WTC11 (cell line): ENCODE measurements at regions not wholly inside any gene's neighbourhood (a gene's known extent, or its start where the extent isn't known, plus 50 kb on each side); places are given as distances from the start of the nearest gene placed in this dataset.

ENCODE experiments used
- ATAC-seq: fragments of 200-7000 bp; cut with Tn5 transposase; 2 replicates; pipeline ENCODE4 v1.10.0; 2021; ENCODE audit warnings: mild to moderate bottlenecking, moderate library complexity
- CTCF ChIA-PET: fragments of 300-600 bp; sonication (Branson Sonifier 250); formaldehyde crosslinking; loops from one replicate; lab custom pipeline; 2021; ENCODE audit warnings: antibody characterized with exemption; lab: Charles Lee
- POLR2A ChIA-PET: fragments of 350-600 bp; sonication (Branson Sonifier 250); formaldehyde crosslinking; loops from one replicate; lab custom pipeline; 2021; ENCODE audit warnings: antibody characterized with exemption; lab: Charles Lee
- DNase-seq: peaks from one replicate; pipeline ENCODE4 v3.0.0; 2021; ENCODE audit warnings: low spot score
- H3K27ac Mint-ChIP-seq: 2 replicates; pipeline ENCODE4 v1.8.0; 2021; ENCODE audit warnings: mixed read lengths
- H3K27me3 Mint-ChIP-seq: 2 replicates; pipeline ENCODE4 v1.8.0; 2021; ENCODE audit warnings: low read depth, mild to moderate bottlenecking, moderate library complexity, mixed read lengths
- H3K36me3 Mint-ChIP-seq: 2 replicates; pipeline ENCODE4 v1.8.0; 2021; ENCODE audit warnings: mixed read lengths
- H3K4me1 Mint-ChIP-seq: 2 replicates; pipeline ENCODE4 v1.8.0; 2022; ENCODE audit warnings: mixed read lengths
- H3K4me3 Mint-ChIP-seq: 2 replicates; pipeline ENCODE4 v1.8.0; 2021; ENCODE audit warnings: mild to moderate bottlenecking, moderate library complexity, mixed read lengths
- H3K9me3 Mint-ChIP-seq: 2 replicates; pipeline ENCODE4 v1.8.0; 2021; ENCODE audit warnings: mixed read lengths
- ELF4 ChIP-seq: sonication (generic); formaldehyde crosslinking; IDR thresholded peaks from 2 replicates; pipeline ENCODE4 v1.8.1; 2022; ENCODE audit warnings: low read depth, mild to moderate bottlenecking, moderate library complexity, missing genetic modification reagents
- FOXK1 ChIP-seq: sonication (generic); formaldehyde crosslinking; IDR thresholded peaks from 2 replicates; pipeline ENCODE4 v1.8.0; 2022; ENCODE audit warnings: mild to moderate bottlenecking, moderate library complexity, missing genetic modification reagents
- FOXP1 ChIP-seq: sonication (generic); formaldehyde crosslinking; IDR thresholded peaks from 2 replicates; pipeline ENCODE4 v1.8.0; 2022; ENCODE audit warnings: missing genetic modification reagents, mild to moderate bottlenecking, moderate library complexity, borderline replicate concordance
- GABPB1 ChIP-seq: sonication (generic); formaldehyde crosslinking; IDR thresholded peaks from 2 replicates; pipeline ENCODE4 v1.8.1; 2023; ENCODE audit warnings: mild to moderate bottlenecking, missing genetic modification reagents
- IRF2 ChIP-seq: sonication (generic); formaldehyde crosslinking; IDR thresholded peaks from 2 replicates; pipeline ENCODE4 v1.8.0; 2022; ENCODE audit warnings: low read depth, missing genetic modification reagents, borderline replicate concordance
- NFATC4 ChIP-seq: fragments of 250-450 bp; sonication (Bioruptor Pico); IDR thresholded peaks from 2 replicates; pipeline ENCODE4 v1.9.0; 2021; ENCODE audit warnings: mild to moderate bottlenecking
- TEAD1 ChIP-seq: sonication (generic); formaldehyde crosslinking; IDR thresholded peaks from 2 replicates; pipeline ENCODE4 v1.8.0; 2022; ENCODE audit warnings: mild to moderate bottlenecking, missing genetic modification reagents
- ZNF317 ChIP-seq: sonication (generic); formaldehyde crosslinking; IDR thresholded peaks from 2 replicates; pipeline ENCODE4 v1.8.1; 2023; ENCODE audit warnings: low read depth, mild to moderate bottlenecking, moderate library complexity, missing genetic modification reagents, borderline replicate concordance
- TF ChIP-seq, protein P1 (sequence below): sonication (generic); formaldehyde crosslinking; IDR thresholded peaks from 2 replicates; pipeline ENCODE4 v1.8.1; 2022; ENCODE audit warnings: low read depth, mild to moderate bottlenecking, moderate library complexity, missing genetic modification reagents, borderline replicate concordance
- TF ChIP-seq, protein P2 (sequence below): sonication (generic); formaldehyde crosslinking; IDR thresholded peaks from 2 replicates; pipeline ENCODE4 v1.8.1; 2023; ENCODE audit warnings: mild to moderate bottlenecking, missing genetic modification reagents, moderate library complexity
- TF ChIP-seq, protein P3 (sequence below): fragments of 250-450 bp; sonication (Bioruptor Pico); IDR thresholded peaks from 2 replicates; pipeline ENCODE4 v2.1.2; 2022; ENCODE audit warnings: mild to moderate bottlenecking, moderate library complexity
- TF ChIP-seq, protein P4 (sequence below): sonication (generic); formaldehyde crosslinking; IDR thresholded peaks from 2 replicates; pipeline ENCODE4 v1.8.0; 2022; ENCODE audit warnings: mild to moderate bottlenecking, missing genetic modification reagents
- TF ChIP-seq, protein P5 (sequence below): fragments of 250-450 bp; sonication (Bioruptor Pico); IDR thresholded peaks from 2 replicates; pipeline ENCODE4 v1.9.0; 2021; ENCODE audit warnings: mild to moderate bottlenecking
- TF ChIP-seq, protein P6 (sequence below): sonication (generic); formaldehyde crosslinking; IDR thresholded peaks from 2 replicates; pipeline ENCODE4 v1.8.1; 2023; ENCODE audit warnings: mild to moderate bottlenecking, missing genetic modification reagents, moderate library complexity
- TF ChIP-seq, protein P7 (sequence below): sonication (generic); formaldehyde crosslinking; IDR thresholded peaks from 2 replicates; pipeline ENCODE4 v1.8.1; 2023; ENCODE audit warnings: mild to moderate bottlenecking, moderate library complexity, missing genetic modification reagents
- TF ChIP-seq, protein P8 (sequence below): sonication (generic); formaldehyde crosslinking; IDR thresholded peaks from 2 replicates; pipeline ENCODE4 v1.8.0; 2022; ENCODE audit warnings: mild to moderate bottlenecking, missing genetic modification reagents
- TF ChIP-seq, protein P9 (sequence below): fragments of 250-450 bp; sonication (Bioruptor Pico); conservative IDR thresholded peaks from 2 replicates; pipeline ENCODE4 v1.9.0; 2021; ENCODE audit warnings: mild to moderate bottlenecking

DNA sequence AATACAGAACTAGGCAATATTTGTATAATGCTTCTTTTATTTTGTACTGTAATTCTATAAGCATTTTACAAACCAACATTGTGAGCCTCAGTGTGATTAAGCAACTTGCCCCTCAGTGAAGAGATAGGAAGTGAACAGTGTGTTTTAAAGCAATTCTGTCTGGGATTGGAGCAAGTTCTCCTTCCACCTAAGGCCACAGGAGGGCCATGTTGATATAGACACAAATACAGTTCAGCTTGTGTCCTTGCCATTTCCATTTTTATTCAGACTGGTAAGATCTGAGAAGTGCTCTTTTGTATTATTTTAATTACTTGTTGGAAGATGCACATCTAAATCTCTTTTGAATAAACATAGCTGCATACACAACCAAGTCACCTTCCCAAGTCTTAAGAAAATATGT lies 416.3 kb upstream of the COBL start:
- Mint-ChIP-seq H3K27ac (no peak overlapping the region), H3K9me3 (peaks cover 31% of the 10 kb centered on the region), H3K4me3 (no peak overlapping the region), H3K27me3 (peaks cover 90% of the 10 kb centered on the region), H3K4me1 (peaks cover 28% of the 10 kb centered on the region), H3K36me3 (peaks cover 23% of the 10 kb centered on the region)
- ATAC-seq: no peak
- no peak for DNase-seq
- ChIA-PET CTCF (no interaction called here), POLR2A (no interaction called here)
- TF ChIP-seq TEAD1: no peak
- TF ChIP-seq, protein P1, sequence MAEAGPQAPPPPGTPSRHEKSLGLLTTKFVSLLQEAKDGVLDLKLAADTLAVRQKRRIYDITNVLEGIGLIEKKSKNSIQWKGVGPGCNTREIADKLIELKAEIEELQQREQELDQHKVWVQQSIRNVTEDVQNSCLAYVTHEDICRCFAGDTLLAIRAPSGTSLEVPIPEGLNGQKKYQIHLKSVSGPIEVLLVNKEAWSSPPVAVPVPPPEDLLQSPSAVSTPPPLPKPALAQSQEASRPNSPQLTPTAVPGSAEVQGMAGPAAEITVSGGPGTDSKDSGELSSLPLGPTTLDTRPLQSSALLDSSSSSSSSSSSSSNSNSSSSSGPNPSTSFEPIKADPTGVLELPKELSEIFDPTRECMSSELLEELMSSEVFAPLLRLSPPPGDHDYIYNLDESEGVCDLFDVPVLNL: no peak
- no peak for TF ChIP-seq ELF4
- TF ChIP-seq, protein P2, sequence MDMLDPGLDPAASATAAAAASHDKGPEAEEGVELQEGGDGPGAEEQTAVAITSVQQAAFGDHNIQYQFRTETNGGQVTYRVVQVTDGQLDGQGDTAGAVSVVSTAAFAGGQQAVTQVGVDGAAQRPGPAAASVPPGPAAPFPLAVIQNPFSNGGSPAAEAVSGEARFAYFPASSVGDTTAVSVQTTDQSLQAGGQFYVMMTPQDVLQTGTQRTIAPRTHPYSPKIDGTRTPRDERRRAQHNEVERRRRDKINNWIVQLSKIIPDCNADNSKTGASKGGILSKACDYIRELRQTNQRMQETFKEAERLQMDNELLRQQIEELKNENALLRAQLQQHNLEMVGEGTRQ: no peak
- TF ChIP-seq, protein P3, sequence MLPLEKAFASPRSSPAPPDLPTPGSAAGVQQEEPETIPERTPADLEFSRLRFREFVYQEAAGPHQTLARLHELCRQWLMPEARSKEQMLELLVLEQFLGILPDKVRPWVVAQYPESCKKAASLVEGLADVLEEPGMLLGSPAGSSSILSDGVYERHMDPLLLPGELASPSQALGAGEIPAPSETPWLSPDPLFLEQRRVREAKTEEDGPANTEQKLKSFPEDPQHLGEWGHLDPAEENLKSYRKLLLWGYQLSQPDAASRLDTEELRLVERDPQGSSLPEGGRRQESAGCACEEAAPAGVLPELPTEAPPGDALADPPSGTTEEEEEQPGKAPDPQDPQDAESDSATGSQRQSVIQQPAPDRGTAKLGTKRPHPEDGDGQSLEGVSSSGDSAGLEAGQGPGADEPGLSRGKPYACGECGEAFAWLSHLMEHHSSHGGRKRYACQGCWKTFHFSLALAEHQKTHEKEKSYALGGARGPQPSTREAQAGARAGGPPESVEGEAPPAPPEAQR (CRISPR knock-in tag): no peak
- TF ChIP-seq, protein P4, sequence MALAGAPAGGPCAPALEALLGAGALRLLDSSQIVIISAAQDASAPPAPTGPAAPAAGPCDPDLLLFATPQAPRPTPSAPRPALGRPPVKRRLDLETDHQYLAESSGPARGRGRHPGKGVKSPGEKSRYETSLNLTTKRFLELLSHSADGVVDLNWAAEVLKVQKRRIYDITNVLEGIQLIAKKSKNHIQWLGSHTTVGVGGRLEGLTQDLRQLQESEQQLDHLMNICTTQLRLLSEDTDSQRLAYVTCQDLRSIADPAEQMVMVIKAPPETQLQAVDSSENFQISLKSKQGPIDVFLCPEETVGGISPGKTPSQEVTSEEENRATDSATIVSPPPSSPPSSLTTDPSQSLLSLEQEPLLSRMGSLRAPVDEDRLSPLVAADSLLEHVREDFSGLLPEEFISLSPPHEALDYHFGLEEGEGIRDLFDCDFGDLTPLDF (CRISPR knock-in tag): no peak

DNA sequence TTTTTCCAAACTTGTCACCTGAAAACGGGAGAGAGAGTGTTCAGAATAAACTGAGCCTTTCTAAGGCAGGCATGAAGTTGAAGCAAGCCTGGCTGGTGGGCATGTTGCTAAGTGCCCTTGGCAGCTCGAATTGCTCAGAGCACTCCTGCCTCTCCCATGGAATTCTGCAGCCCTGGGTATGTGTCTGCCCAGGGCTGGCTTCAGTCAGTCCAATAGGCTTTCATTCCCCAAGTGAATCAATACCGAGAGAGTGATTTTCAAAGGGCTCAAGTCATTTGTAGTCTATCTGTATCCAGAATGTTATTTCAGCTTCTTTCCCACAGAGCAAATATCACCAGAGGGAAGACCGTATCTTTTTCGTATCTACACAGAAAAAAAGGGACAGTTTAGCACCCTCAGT lies 415.5 kb upstream of the COBL start:
- Mint-ChIP-seq H3K27ac (no peak overlapping the region), H3K4me1 (peaks cover 28% of the 10 kb centered on the region), H3K9me3 (peaks cover 31% of the 10 kb centered on the region), H3K27me3 (peaks cover 90% of the 10 kb centered on the region), H3K36me3 (peaks cover 23% of the 10 kb centered on the region), H3K4me3 (0 out of 2 replicates have a peak overlapping the region, but pooled peaks have one; percentile 16)
- CTCF ChIA-PET: interaction anchor here (1.3 kb wide), 1 partner anchor 273 kb away, joined by 4 read pairs; no protein-coding TSS in a partner anchor
- TF ChIP-seq IRF2 (no peak), FOXP1 (CRISPR knock-in tag) (no peak), NFATC4 (no peak), GABPB1 (CRISPR knock-in tag) (no peak), ZNF317 (no peak), FOXK1 (CRISPR knock-in tag) (no peak)
- TF ChIP-seq, protein P5, sequence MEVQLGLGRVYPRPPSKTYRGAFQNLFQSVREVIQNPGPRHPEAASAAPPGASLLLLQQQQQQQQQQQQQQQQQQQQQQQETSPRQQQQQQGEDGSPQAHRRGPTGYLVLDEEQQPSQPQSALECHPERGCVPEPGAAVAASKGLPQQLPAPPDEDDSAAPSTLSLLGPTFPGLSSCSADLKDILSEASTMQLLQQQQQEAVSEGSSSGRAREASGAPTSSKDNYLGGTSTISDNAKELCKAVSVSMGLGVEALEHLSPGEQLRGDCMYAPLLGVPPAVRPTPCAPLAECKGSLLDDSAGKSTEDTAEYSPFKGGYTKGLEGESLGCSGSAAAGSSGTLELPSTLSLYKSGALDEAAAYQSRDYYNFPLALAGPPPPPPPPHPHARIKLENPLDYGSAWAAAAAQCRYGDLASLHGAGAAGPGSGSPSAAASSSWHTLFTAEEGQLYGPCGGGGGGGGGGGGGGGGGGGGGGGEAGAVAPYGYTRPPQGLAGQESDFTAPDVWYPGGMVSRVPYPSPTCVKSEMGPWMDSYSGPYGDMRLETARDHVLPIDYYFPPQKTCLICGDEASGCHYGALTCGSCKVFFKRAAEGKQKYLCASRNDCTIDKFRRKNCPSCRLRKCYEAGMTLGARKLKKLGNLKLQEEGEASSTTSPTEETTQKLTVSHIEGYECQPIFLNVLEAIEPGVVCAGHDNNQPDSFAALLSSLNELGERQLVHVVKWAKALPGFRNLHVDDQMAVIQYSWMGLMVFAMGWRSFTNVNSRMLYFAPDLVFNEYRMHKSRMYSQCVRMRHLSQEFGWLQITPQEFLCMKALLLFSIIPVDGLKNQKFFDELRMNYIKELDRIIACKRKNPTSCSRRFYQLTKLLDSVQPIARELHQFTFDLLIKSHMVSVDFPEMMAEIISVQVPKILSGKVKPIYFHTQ (CRISPR knock-in tag): no peak
- TF ChIP-seq, protein P1: no peak
- TF ChIP-seq, protein P6, sequence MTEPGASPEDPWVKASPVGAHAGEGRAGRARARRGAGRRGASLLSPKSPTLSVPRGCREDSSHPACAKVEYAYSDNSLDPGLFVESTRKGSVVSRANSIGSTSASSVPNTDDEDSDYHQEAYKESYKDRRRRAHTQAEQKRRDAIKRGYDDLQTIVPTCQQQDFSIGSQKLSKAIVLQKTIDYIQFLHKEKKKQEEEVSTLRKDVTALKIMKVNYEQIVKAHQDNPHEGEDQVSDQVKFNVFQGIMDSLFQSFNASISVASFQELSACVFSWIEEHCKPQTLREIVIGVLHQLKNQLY (CRISPR knock-in tag): no peak
- TF ChIP-seq, protein P7, sequence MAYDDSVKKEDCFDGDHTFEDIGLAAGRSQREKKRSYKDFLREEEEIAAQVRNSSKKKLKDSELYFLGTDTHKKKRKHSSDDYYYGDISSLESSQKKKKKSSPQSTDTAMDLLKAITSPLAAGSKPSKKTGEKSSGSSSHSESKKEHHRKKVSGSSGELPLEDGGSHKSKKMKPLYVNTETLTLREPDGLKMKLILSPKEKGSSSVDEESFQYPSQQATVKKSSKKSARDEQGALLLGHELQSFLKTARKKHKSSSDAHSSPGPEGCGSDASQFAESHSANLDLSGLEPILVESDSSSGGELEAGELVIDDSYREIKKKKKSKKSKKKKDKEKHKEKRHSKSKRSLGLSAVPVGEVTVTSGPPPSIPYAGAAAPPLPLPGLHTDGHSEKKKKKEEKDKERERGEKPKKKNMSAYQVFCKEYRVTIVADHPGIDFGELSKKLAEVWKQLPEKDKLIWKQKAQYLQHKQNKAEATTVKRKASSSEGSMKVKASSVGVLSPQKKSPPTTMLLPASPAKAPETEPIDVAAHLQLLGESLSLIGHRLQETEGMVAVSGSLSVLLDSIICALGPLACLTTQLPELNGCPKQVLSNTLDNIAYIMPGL (CRISPR knock-in tag): no peak
- TF ChIP-seq, protein P8, sequence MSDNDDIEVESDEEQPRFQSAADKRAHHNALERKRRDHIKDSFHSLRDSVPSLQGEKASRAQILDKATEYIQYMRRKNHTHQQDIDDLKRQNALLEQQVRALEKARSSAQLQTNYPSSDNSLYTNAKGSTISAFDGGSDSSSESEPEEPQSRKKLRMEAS (CRISPR knock-in tag): no peak
- TF ChIP-seq, protein P9, sequence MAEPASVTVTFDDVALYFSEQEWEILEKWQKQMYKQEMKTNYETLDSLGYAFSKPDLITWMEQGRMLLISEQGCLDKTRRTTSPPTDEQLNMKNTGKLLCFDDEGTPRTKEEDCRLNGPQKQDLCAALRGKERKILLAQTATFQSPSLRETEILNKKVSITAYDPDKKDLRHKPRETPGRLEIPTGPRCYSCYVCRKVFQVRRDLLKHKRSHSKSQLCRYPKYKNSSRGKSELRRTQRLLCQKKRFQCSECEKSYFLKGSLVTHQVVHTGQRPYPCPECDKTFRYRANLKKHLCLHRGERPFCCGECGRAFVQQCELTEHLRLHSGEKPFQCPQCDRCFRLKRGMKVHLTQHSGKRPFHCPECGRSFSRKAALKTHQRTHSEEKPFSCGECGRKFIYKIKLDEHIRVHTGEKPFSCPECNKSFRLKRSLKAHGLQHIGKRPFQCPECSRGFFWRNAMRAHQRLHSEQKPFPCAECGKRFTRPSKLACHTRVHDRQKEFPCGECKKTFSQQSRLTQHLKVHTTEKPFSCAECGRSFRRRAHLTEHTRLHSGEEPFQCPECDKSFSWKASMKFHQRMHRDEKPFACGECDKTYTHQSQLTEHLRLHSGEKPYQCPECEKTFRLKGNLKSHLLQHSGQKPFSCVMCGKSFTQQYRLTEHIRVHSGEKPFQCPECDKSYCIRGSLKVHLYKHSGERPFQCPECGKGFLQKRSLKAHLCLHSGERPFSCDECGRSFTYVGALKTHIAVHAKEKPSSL (CRISPR knock-in tag): no peak
- DNase-seq (no peak), ATAC-seq (no peak)
- POLR2A ChIA-PET: interaction anchor here (0.7 kb wide), 1 partner anchor 19 kb away, joined by 3 read pairs; no protein-coding TSS in a partner anchor
